ENCODE measurements at regions not wholly inside any gene's neighbourhood (a gene's known extent, or its start where the extent isn't known, plus 50 kb on each side); places are given as distances from the start of the nearest gene placed in this dataset.
A peak's percentile ranks its signal among the peaks of the same experiment; 100 is the strongest.
"Not testable (repeated sequence)": the region's sequence is repeated elsewhere in the genome, so short reads cannot be mapped to it uniquely, and the experiment has no call there.

GRCh38 chr12:115320451-115320850, 636.5 kb upstream of the TBX3 start:
- DNase-seq (ENCODE audit: low spot score) = peak; percentile 67

GRCh38 chr12:115319446-115320040, 635.6 kb upstream of the TBX3 start:
- no peak for DNase-seq (ENCODE audit: low spot score)

- no peak for DNase-seq (ENCODE audit: low spot score)
Measured at GRCh38 chr12:115313929-115314328, 630.0 kb upstream of the TBX3 start.

- DNase-seq (ENCODE audit: low spot score) = no peak
Measured at GRCh38 chr12:115312901-115313300, 628.9 kb upstream of the TBX3 start.

GRCh38 chr12:115311875-115312274, 627.9 kb upstream of the TBX3 start:
- no peak for DNase-seq (ENCODE audit: low spot score)

GRCh38 chr12:115308918-115309317, 624.9 kb upstream of the TBX3 start:
- no peak for DNase-seq (ENCODE audit: low spot score)

GRCh38 chr12:115306380-115306779, 622.4 kb upstream of the TBX3 start:
- DNase-seq (ENCODE audit: low spot score) = no peak

- no peak for DNase-seq (ENCODE audit: low spot score)
Measured at GRCh38 chr12:115305867-115306266, 621.9 kb upstream of the TBX3 start.

GRCh38 chr12:115305275-115305674, 621.3 kb upstream of the TBX3 start:
- DNase-seq (ENCODE audit: low spot score) = no peak

GRCh38 chr12:115303723-115304309, 619.8 kb upstream of the TBX3 start:
- DNase-seq (ENCODE audit: low spot score) = no peak

- no peak for DNase-seq (ENCODE audit: low spot score)
Measured at GRCh38 chr12:115297445-115297844, 613.5 kb upstream of the TBX3 start.

- DNase-seq (ENCODE audit: low spot score) = no peak
Measured at GRCh38 chr12:115296613-115297198, 612.7 kb upstream of the TBX3 start.

GRCh38 chr12:115295886-115296285, 611.9 kb upstream of the TBX3 start:
- no peak for DNase-seq (ENCODE audit: low spot score)

- DNase-seq (ENCODE audit: low spot score) = no peak
Measured at GRCh38 chr12:115294453-115295133, 610.6 kb upstream of the TBX3 start.

GRCh38 chr12:115285429-115285828, 601.5 kb upstream of the TBX3 start:
- not testable (repeated sequence) for DNase-seq (ENCODE audit: low spot score)

GRCh38 chr12:115273456-115273855, 589.5 kb upstream of the TBX3 start:
- no peak for DNase-seq (ENCODE audit: low spot score)

GRCh38 chr12:115268451-115268850, 584.5 kb upstream of the TBX3 start:
- no peak for DNase-seq (ENCODE audit: low spot score)

- DNase-seq (ENCODE audit: low spot score) = no peak
Measured at GRCh38 chr12:115267891-115268290, 583.9 kb upstream of the TBX3 start.

- no peak for DNase-seq (ENCODE audit: low spot score)
Measured at GRCh38 chr12:115267464-115267863, 583.5 kb upstream of the TBX3 start.

GRCh38 chr12:115264605-115265004, 580.6 kb upstream of the TBX3 start:
- no peak for DNase-seq (ENCODE audit: low spot score)

- DNase-seq (ENCODE audit: low spot score) = no peak
Measured at GRCh38 chr12:115261691-115262398, 577.9 kb upstream of the TBX3 start.

Measured in putamen (tissue), 1 donor.